ENCODE measurements at regions not wholly inside any gene's neighbourhood (a gene's known extent, or its start where the extent isn't known, plus 50 kb on each side); places are given as distances from the start of the nearest gene placed in this dataset.

- no peak for TF ChIP-seq POLR2AphosphoS5 (IDR thresholded peaks at IDR 0.05)
- no peak for TF ChIP-seq EP300 (conservative IDR thresholded peaks at IDR 0.05; ENCODE audit: poor library complexity, severe bottlenecking)
Observed at GRCh38 chr4:3683744-3684421, 82.3 kb upstream of the ADRA2C start.

All from neural cell (in vitro differentiated cells).